Natural killer cell (primary cell): ENCODE measurements at regions not wholly inside any gene's neighbourhood (a gene's known extent, or its start where the extent isn't known, plus 50 kb on each side); places are given as distances from the start of the nearest gene placed in this dataset.

Source experiments
- ATAC-seq, 3 donors: fragments of 150-1000 bp in 2 of 3; fragments of 200-7000 bp in 1 of 3; cut with Tn5 transposase; 1 replicate in 1 of 3; 2 replicates in 2 of 3; pipeline ENCODE4 v1.10.0; 2021; ENCODE audit warnings: mild to moderate bottlenecking in 2 of 3, moderate library complexity in 2 of 3
- DNase-seq, 2 donors: peaks; one replicate each; pipeline versions ENCODE4 v3.0.0 to v3.0.0-alpha.2; 2013 to 2021; ENCODE audit warnings: mixed read lengths in 1 of 2
- H3K27ac ChIP-seq: one replicate; pipeline ENCODE4 v1.5.1; 2013; ENCODE audit warnings: mild to moderate bottlenecking, low read length
- H3K27me3 ChIP-seq: one replicate; pipeline ENCODE4 v1.6.1; 2013; ENCODE audit warnings: low read length; ENCODE audit not compliant: control insufficient read depth, insufficient read depth
- H3K36me3 ChIP-seq: one replicate; pipeline ENCODE4 v1.6.1; 2013; ENCODE audit warnings: low read length; ENCODE audit not compliant: control insufficient read depth, insufficient read depth
- H3K4me1 ChIP-seq: one replicate; pipeline ENCODE4 v1.6.1; 2013; ENCODE audit warnings: low read length; ENCODE audit not compliant: control insufficient read depth, insufficient read depth
- H3K4me3 ChIP-seq: one replicate; pipeline ENCODE4 v1.5.1; 2013; ENCODE audit warnings: low read length
- H3K9me3 ChIP-seq: one replicate; pipeline ENCODE4 v1.6.1; 2013; ENCODE audit warnings: low read length; ENCODE audit not compliant: control insufficient read depth, insufficient read depth
- H3K27ac Mint-ChIP-seq, 2 donors: one replicate each; pipeline ENCODE4 v1.8.0; 2022; ENCODE audit warnings: mild to moderate bottlenecking in 2 of 2, mixed read lengths in 2 of 2, moderate library complexity in 1 of 2
- H3K27me3 Mint-ChIP-seq, 2 donors: one replicate each; pipeline ENCODE4 v1.8.0; 2022; ENCODE audit warnings: low read depth in 2 of 2, mixed read lengths in 2 of 2
- H3K36me3 Mint-ChIP-seq: one replicate; pipeline ENCODE4 v1.8.0; 2022; ENCODE audit warnings: mixed read lengths
- H3K4me1 Mint-ChIP-seq, 2 donors: one replicate each; pipeline ENCODE4 v1.8.0; 2022; ENCODE audit warnings: mixed read lengths in 2 of 2
- H3K4me3 Mint-ChIP-seq: one replicate; pipeline ENCODE4 v1.8.0; 2022; ENCODE audit warnings: mild to moderate bottlenecking, moderate library complexity, mixed read lengths
- H3K9me3 Mint-ChIP-seq, 2 donors: one replicate each; pipeline ENCODE4 v1.8.0; 2022; ENCODE audit warnings: mixed read lengths in 2 of 2
- WGBS: methylation state at CpG from one replicate; pipeline ENCODE4 v1.1.7; 2013; ENCODE audit warnings: missing lambda C conversion rate; ENCODE audit not compliant: insufficient coverage; 5-methylcytosine and 5-hydroxymethylcytosine counted together
- intact Hi-C: fragments of 100-400 bp; cut with micrococcal nuclease; formaldehyde crosslinking; loops from one replicate; pipeline ENCODE4 v1.14.2; 2022
- TF ChIP-seq, protein P1 (sequence below): fragments of 200-600 bp; IDR thresholded peaks from one replicate; pipeline ENCODE4 v1.8.0; 2022; ENCODE audit warnings: antibody characterized with exemption

DNA sequence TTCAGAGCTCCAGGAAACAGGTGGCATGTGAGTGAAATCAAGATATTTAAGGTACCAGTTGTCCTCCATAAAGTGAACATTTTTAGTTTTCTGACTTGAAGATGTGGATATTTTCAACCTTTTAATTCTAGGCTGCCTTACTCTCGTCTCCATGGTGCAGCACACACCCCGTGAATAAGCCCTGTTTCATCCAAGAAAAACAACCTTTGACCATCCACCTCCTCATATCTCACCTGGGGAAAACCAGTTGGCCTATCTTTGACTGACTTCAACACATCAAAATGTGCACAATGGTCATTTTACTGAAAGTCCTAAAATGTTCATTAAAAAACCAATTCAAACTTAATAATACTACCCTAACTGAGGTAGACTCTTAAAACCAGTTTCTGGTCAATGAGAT, 73.8 kb upstream of the CD2AP start:
- Histone ChIP-seq H3K27ac (no peak overlapping the region), H3K4me3 (no peak overlapping the region), H3K4me1 (no peaks in the 10 kb centered on the region), H3K9me3 (no peaks in the 10 kb centered on the region), H3K36me3 (no peaks in the 10 kb centered on the region), H3K27me3 (no peaks in the 10 kb centered on the region)
- intact Hi-C loops, result no loop called here
- Mint-ChIP-seq H3K27ac (no peak overlapping the region), H3K4me1 (no peaks in the 10 kb centered on the region), H3K27me3 (peaks cover 0 to 6% of the 10 kb centered on the region in 2 donors), H3K9me3 (no peaks in the 10 kb centered on the region), H3K4me3 (no peak overlapping the region), H3K36me3 (no peaks in the 10 kb centered on the region)
- ATAC-seq (no peak), DNase-seq (no peak)
- TF ChIP-seq, protein P1, sequence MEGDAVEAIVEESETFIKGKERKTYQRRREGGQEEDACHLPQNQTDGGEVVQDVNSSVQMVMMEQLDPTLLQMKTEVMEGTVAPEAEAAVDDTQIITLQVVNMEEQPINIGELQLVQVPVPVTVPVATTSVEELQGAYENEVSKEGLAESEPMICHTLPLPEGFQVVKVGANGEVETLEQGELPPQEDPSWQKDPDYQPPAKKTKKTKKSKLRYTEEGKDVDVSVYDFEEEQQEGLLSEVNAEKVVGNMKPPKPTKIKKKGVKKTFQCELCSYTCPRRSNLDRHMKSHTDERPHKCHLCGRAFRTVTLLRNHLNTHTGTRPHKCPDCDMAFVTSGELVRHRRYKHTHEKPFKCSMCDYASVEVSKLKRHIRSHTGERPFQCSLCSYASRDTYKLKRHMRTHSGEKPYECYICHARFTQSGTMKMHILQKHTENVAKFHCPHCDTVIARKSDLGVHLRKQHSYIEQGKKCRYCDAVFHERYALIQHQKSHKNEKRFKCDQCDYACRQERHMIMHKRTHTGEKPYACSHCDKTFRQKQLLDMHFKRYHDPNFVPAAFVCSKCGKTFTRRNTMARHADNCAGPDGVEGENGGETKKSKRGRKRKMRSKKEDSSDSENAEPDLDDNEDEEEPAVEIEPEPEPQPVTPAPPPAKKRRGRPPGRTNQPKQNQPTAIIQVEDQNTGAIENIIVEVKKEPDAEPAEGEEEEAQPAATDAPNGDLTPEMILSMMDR, result no peak
- 67% methylated on average over 2 of the region's 2 CpGs for WGBS

DNA sequence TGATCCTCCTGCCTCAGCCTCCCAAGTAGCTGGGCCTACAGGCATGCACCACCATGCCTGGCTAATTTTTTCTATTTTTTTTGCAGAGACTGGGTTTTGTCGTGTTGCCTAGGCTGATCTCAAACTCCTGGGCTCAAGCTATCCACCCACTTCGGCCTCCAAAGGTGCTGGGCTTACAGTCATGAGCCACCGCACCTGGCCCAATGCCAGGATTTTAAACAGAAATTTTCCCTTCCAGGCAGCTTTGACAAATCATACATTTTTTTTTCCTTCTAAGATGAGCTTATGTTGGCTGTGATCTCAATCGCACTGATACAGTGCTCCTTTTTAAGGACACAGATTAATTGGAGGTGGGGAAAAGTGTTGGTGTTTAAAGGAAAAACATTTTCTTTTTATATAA, 73.2 kb upstream of the CD2AP start:
- Mint-ChIP-seq H3K9me3 (no peaks in the 10 kb centered on the region), H3K27me3 (peaks cover 0 to 6% of the 10 kb centered on the region in 2 donors), H3K36me3 (no peaks in the 10 kb centered on the region), H3K4me1 (no peaks in the 10 kb centered on the region), H3K27ac (no peak overlapping the region), H3K4me3 (no peak overlapping the region)
- WGBS, result 72% methylated on average over 3 of the region's 4 CpGs
- H3K4me3 ChIP-seq, result no peak overlapping the region
- H3K4me1 ChIP-seq, result no peaks in the 10 kb centered on the region
- H3K27me3 ChIP-seq, result no peaks in the 10 kb centered on the region
- intact Hi-C loops, result no loop called here
- DNase-seq (no peak), ATAC-seq (no peak)
- H3K27ac ChIP-seq, result no peak overlapping the region
- no peaks in the 10 kb centered on the region for H3K9me3 ChIP-seq
- H3K36me3 ChIP-seq, result no peaks in the 10 kb centered on the region
- TF ChIP-seq, protein P1, result no peak

DNA sequence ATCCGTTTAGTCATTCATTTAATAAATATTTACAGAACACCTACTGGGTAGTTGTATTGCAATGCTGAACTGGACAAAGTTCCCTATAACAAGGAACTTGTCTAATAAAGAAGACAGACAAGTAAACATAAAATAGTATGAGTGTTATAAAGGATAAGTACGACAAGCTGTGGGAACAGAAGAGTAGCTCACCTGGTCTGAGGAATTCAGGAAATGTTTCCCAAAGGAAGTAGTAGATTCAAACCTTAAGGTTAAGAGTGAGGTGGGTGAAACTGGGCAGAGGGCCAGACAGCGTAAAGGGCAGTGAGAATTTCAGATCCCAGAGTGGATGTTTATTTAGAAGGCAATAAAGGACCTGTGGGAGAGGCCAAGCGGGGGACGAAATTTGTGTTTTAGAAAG, 72.3 kb upstream of the CD2AP start:
- no peaks in the 10 kb centered on the region for H3K9me3 ChIP-seq
- intact Hi-C loops, result no loop called here
- H3K27ac ChIP-seq, result no peak overlapping the region
- WGBS, result 69% methylated on average over 4 of the region's 5 CpGs
- Mint-ChIP-seq H3K36me3 (no peaks in the 10 kb centered on the region), H3K27me3 (peaks cover 0 to 6% of the 10 kb centered on the region in 2 donors), H3K27ac (no peak overlapping the region), H3K4me3 (no peak overlapping the region), H3K9me3 (no peaks in the 10 kb centered on the region), H3K4me1 (no peaks in the 10 kb centered on the region)
- TF ChIP-seq, protein P1, result no peak
- H3K27me3 ChIP-seq, result no peaks in the 10 kb centered on the region
- no peak for ATAC-seq
- H3K4me1 ChIP-seq, result no peaks in the 10 kb centered on the region
- no peak overlapping the region for H3K4me3 ChIP-seq
- no peaks in the 10 kb centered on the region for H3K36me3 ChIP-seq
- DNase-seq, result no peak
